Effector CD4-positive, alpha-beta T cell (primary cell): ENCODE measurements at regions not wholly inside any gene's neighbourhood (a gene's known extent, or its start where the extent isn't known, plus 50 kb on each side); places are given as distances from the start of the nearest gene placed in this dataset.
"Not testable (repeated sequence)": the region's sequence is repeated elsewhere in the genome, so short reads cannot be mapped to it uniquely, and the experiment has no call there.

Experiments
- DNase-seq: peaks from one replicate; pipeline ENCODE4 v3.0.0-alpha.2; 2020

DNA sequence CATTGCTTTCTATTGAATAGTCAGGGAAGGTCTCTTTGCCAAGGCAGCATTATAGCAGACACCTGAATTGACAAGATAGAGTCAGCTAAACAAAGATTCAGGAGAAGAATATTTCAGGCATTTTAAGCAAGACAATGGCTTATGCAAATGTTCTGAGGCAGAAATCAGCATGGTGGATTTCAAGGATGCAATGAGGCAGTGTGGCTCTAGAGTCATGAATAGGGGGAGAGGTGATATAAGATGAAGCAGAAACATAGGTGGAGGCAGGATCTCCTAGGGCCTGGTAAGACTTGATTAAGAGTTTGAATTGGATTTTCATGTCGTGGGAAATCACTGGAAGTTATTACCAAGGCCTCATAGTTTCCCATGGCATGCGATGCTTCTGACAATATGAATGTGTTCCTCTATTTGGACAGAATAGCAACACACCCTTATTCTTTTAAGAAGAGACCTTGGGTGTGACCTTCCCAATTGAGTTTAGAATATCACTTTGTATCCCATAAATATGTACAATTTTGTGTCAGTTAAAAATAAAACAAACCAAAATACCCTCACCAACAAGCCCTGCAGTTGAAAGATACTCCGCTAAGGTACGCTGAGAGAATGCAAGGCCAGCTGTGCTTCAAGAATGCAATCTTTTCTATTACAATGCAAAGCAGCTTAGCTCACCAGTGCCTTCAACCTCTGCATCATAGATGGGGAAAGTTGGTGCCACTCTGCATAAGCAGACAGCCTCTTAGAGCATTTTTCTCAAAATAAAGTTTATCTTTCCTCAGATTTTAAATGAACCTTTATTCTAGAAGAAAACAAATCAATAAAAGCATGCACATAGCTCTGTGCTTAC is 139.6 kb upstream of the SALL1 start:
- no peak for DNase-seq

DNA sequence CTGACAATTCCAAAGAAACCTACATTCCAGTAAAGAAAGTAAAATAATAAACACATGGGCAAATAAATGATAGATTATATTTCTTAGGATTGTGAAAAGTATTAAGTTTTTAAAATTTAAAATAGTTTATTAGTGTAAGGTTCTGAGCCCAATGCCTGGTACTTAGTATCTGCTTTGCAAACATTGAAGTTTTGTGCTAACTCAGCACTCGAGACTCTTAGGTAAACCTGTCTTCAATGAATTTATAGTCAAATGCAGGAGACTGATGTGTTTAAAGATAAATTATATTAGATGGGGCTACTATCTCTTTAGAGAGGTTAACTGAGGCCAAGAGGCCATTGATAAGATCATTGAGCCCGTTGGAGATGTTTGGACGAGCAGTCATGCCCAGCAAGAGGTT is 138.3 kb upstream of the SALL1 start:
- DNase-seq: no peak

DNA sequence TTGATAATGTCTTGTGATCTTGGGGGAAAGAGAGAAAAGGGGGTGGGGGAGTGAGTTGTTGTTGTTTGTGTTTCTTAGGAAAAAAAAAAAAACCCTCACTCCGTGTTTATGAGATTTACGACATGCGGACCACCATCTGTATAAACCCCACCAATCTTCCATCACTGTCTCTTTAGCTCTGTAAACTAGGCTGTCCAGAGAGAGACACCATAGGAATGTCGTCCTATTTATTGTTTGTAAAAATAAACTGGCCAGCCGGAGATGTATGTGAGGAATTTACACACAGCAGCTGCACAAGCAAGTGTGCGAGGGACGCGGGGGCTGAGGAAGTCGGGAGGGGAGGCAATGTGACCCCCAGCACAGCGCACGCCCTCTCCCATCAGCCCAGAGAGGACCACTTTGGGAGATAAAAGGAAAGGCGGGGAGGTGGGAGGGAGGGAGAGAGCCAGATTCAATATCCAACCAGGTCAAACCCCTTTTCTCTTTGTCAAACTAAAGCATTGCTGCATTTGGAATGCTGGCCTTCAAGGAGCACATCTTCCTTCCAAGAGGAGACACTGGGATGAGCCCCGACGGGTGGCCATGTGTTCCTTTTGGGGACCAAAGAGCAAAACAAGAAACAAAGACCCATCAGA is 136.2 kb upstream of the SALL1 start:
- DNase-seq: no peak

DNA sequence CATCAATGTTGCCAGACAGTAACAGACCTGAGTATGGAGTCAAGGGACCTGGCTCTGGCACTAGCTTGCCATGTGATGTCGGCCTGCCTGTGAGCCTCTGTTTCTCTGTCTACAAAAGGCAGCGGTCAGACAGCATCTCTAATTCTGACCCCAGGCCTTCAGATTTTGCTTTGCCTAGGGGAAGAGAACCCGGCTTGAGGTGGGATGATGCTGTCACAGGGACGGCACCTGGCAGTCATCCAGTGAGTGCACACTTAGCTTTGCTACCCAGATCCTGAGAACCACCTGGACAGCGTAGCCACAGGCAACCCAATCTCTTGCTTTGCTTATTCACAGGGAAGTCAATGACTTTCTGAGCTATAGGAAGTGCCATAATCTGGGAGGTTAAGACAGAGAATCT is 135.2 kb upstream of the SALL1 start:
- DNase-seq: no peak

DNA sequence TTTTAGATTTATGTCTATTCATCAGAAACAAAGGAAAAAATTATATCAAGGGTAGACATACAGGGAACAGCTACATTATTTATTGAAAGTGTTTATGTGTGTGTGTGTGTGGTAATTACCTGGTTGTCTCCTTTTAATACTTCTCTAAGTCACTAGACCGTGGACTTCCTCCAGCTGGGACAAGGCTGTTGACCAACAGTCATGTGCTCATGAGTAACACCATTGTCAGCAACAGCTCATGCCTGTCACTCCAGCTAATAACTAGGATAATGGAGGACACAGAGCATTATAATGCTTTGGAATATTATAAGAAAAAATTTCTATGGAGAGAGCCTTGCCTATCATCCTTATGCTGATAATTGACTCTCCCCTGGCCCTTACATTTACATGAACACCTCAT is 125.3 kb upstream of the SALL1 start:
- no peak for DNase-seq

DNA sequence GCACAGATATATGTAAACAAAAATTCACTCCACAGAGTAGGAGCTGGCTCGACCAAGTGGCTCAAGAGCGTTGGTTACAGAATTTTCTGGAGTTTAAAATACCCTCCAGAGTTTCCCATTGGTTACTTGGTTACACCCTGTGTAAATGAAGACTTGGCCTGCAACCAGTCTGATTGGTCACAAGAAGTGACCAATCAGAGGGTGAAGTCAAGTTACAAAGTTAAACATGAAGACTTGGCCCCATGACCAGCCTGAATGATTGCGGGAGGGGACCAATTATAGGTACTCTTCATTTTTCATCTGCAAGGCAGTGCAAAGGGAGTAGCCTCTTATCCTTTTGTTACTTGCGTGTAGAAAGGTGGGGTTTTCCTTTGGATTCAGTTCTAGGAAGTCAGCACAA is 121.3 kb upstream of the SALL1 start:
- DNase-seq: no peak

DNA sequence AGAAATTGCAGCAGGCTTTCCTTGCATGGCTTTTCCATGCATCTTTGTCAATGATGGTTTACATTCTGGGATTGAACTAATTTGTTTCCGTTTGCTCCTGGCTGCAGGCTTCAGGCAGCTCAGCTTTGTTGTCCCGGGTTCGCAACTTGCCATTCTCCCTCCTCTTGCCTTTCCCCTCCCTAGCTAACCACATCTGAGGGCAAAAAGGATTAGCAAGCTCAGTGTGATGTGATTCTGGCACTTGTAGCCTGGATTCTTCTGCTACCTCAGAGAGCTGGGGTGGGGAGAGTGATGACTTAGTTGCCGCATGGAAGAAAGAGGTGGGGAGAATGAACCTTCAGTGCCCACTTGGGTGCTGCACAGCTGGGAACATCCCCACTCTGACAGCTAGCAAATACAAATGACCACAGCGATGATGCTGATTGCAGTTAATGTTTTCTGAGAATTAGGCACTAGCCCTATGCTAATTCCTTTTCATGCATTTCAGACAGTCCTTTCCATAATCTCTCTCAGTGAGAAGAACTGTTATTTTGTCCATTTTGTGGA is 120.2 kb upstream of the SALL1 start:
- DNase-seq: no peak

DNA sequence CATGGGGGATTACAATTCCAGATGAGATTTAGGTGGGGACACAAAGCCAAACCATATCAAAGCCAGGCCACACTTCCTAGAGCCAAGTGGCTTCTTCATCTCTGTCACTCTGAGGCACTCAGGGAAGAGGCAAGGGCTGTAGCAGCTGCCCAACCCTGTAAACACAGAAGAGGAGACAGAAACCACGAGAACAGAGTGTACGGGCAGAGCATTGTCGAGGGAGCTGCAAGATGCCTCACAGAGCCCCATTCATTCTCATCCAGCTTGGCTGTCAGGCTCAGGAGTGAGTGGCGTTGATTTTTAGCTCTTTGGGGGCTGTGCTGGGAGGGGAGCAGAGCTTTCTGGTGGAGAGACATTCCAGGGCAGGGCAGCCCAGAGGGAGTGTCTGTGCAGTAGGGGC is 117.2 kb upstream of the SALL1 start:
- no peak for DNase-seq

DNA sequence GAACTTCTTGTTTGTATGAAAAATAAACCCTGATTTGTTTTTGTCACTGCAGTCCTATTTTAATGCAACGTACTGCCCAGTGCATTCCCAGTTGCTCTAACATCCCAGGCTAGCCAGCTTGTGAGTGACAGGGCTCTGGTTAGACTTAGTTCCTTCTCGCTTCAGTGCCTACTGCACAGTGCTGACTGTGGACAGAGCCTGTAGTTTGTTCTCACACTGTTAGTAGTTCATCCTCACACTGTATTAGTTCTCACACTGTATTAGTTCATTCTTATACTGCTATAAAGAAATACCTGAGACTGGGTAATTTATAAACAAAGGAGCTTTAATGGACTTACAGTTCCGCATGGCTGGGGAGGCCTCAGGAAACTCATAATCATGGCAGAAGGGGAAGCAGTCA is 116.6 kb upstream of the SALL1 start:
- no peak for DNase-seq

DNA sequence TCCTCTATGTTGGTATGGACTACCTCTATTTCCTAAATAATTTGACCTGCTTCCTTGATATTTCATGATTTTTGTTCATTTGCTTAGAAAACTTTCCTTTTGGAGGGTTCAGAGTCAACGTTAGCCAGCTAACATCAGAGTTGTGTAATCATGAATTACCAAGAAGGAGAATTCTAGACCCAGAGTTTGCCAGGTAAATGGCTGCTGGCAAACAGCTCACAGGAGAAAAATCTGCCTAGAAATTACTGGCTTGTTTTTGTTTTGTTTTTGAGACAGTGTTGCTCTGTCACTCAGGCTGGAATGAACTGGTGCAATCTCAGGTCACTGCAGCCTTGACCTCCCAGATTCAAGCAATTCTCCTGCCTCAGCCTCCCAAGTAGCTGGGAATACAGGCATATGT is 111.4 kb upstream of the SALL1 start:
- DNase-seq: no peak

DNA sequence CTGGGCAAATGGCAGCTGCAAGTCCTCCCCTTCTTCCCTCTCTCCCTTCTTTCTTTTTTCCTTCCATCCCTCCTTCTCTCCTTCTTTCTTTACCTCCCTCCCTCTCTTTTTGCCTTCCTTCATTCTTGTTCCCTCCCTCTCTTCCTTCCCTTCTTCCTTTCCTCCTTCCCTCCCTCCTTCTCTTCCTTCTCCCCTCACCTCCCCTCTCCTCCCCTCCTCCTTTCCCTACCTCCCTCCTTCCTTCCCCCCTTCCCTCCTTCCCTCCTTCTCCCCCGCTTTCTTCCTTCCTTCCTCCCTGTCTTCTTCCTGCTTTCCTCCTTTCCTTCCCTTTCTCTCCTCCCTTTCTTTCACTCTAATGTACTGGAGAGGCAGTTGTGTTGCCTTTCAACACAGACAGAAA is 110.8 kb upstream of the SALL1 start:
- no peak for DNase-seq

DNA sequence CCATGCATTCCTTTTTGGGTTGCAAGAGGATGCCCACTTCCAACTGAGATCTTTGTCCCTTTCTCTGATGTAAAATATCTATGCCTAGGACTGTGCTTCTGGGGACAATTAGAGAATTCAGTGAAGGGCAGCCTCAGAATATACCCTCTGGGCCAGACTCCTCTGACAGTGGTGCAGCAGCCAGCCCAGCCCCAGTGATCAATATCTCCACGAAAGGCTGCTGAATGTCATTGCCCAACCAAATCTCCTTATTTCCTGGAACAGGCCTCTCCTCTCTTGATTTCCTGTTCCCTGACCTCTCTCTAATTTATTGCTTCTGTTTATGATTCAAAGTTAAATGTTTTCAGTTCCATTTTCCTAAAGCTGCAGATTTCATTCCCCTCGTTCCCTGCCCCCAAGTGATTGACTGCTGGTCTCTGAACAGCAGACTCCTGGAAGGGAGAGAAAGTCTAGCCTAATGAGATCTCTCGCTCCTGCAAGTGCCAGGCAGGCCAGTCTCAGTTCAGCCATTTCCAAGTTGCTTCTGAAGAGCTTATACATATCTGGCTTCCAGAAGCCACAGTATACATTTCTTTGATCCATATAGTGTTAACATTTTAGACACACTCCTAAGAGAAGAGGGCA is 104.4 kb upstream of the SALL1 start:
- DNase-seq: no peak

DNA sequence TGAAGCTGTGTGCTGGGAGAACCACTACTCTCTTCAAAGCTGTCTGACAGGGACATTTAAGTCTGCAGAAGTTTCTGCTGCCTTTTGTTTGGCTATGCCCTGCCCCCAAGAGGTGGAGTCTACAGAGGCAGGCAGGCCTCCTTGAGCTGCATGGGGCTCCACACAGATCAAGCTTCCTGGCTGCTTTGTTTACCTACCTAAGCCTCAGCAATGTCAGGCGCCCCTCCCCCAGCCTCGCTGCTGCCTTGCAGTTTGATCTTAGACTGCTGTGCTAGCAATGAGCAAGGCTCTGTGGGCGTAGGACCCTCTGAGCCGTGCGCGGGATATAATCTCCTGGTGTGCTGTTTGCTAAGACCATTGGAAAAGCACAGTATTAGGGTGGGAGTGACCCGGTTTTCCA is 103.3 kb upstream of the SALL1 start:
- not testable (repeated sequence) for DNase-seq

DNA sequence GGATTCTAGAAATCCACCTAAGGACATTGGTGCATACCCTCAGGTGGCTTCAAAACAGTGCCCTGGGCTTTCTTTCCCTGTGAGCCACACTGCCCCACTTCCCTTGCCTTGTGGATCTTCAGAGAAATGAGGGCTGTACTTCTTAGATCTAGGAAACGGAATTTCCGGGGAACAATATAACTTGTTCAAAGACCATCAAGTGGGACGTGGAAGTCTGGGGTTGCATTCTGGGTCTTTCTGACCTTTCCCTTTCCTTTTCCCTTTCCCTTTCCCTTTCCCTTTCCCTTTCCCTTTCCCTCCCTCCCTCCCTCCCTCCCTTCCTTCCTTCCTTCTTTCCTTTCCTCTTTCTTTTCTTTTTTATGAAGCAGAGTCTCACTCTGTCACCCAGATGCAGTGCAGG is 97.1 kb upstream of the SALL1 start:
- DNase-seq: no peak

DNA sequence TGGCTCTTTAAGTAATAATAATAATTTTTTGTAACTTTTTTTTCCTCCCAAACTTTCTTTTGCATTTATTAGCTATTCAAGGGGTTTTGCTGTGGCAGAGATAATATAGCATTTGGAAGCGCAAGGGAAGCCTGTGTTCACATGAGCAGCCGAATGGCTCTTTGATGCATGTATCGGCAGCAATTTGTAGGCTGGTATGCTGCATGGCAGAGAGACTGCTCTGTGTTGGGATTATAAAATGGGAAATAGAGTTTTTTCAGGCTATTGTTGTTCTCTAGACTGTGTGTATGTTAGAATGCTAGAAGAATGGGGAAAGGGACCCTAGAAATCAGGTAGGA is 94.6 kb upstream of the SALL1 start:
- no peak for DNase-seq

DNA sequence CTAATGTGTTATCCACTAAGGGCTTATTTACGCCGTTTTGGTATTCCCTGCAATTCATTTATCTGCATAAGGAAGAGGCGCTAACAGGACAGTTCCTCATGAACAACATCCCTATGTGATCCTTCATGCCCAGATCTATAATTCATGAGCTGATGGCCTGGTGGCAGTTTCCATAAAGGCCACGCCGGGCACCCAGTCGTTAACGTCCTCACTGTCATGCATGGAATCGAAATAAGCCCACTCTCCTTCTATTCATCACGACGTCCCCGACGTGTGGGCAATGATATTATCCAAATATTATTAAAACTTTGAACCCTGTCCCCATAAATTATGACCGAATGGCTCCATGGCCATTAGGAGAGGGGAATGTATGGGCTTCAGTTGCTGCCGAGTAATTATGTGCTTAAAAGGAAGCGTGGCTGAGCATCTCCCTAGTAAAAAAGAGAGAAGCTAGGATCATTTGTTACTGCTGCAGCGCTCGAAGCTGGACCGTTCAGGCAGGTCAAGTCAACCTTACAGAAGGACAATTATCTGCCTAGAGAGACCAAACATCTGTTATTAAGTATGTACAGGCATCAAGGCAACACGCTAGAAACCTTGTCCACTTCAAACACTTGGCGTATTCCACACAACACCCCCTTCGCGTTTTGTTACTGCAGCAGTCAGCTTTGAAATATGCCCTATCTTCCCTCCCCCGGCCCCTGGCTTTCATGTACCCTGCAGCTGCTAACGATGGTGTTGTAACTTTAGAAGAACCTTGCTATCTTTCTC is 94.0 kb upstream of the SALL1 start:
- DNase-seq: no peak

DNA sequence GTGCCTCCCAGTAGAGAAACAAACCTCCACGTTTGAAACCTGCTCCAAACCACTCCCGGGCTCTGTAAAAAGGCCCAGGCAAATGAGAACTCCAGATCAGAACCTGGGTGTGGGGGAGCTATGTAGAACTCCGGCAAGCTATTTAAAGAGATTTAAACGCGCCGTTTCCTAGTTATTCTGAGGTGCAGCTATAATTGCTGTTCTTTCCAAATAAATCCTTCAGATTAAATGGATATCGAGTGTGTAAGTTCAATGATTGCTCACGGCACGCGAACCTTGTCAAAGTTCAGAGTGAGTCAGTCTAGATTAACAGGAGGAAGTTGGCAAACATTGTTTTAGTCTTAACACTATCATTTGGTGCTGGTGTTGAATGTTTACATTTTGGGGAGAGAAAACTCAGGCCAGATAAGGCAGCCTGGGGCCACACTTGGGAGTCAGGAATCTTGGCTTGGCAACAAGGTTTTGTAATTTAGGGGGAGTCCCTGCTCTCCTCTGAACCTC is 92.9 kb upstream of the SALL1 start:
- DNase-seq: no peak

DNA sequence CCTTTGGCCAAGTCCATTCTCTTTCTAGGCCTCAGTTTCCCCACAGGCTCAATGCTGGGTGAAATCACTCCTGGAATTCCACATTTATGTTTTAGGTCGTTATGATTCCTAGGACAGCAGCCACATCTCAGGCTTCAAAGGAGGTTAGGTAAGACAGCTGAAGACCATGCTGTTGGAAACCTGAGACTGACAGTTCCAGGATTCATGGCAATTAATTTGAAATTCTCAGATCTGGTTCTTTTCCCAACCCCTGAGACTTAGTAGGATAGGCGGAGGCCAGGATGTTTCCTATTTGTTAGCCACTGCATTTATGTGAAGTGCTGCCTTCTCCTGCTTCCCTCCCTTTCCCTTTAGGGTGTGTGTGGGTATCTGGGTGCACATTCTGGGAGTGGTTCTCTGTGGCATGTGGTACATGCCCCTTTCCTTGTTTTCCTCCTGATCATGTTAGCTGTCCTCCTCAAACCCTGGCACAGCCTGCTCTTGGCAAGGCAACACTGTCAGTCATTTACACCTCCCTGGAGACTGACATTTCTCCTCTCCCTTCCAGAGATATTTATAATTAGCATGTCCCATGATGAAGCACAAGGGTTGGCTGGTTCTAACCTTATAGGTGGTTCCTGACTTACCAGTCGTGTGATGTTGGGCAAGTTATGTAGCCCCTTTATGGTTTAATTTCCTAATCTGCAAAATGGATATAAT is 91.4 kb upstream of the SALL1 start:
- DNase-seq: no peak

DNA sequence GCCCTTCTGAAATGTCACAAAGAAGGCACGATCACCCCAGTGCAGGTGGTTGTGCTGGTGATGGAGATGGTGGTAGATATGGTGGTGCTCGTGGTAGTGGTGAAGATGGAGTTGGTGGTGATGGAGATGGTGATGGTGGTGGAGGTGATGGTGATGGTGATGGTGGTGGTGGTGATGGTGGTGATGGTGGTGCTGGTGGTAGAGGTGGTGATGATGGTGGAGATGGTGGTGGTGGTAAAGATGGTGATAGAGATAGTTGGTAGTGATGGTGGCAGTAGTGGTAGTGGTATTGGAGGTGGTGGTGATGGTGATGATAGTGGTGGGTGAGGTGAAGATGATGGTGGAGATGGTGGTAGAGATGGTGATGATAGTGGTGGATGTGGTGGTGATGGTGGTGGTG is 88.1 kb upstream of the SALL1 start:
- no peak for DNase-seq

DNA sequence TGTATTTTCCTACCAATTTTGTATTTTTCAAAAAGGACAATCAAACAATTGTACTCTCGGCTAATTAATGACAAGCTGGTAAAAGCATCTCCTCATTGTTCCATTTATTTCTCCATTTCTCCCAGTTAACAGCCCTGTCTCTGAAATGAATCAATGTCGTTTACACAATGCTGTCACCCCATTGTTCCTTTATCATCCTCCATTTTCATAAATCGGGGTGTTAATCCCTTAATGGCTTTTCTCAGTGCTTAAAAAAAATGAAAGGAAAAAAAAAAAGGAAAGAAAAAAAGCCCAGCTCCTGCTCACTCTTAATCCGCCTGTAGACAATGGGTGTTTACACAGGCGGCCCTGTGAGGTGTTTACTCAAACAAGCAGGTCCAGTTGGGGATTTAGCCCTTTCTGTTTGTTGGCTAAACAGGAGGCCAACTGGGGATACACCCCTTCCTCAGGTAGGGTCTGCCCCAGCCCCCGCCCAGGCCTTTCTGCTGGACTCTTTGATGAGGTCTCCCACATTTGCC is 86.8 kb upstream of the SALL1 start:
- DNase-seq: no peak

DNA sequence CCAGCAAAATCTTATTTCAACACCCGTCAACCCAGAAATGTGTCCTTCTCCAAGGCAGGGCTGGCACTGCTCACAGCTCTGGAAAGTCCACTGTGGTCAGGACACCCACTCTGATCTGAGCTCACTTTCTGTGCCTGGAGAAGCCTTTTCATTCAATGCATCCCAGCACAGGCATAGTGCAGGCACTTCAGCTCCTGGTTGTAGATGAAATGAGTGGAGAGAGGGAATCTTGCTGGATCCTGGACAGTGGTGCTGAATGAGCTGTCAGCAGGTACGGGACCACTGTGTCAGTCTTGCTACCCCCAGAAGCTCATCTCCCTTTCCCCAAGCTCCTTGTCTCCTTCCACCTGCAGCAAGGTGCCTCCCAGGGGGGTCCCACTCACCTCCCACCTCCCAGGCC is 86.1 kb upstream of the SALL1 start:
- no peak for DNase-seq

DNA sequence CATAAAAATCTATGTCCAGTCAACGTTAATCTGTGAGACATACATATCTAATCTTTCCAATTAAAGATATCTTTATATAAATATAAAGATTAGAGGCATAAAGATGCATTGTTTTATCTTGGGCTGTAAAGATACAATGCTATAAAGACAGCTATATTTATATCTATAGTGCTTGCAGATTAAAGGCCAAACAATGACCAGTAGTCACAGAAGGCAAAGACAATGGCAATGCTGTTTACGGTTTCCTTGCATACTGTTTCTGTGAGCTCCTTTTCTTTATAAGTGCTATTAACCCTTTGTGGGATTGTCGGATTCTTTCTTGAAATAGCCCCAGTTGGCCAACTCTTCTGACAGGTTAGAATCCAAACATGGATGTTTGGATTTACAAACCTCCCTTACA is 85.5 kb upstream of the SALL1 start:
- DNase-seq: no peak
